PC-3 (cell line): ENCODE measurements at regions not wholly inside any gene's neighbourhood (a gene's known extent, or its start where the extent isn't known, plus 50 kb on each side); places are given as distances from the start of the nearest gene placed in this dataset.

ENCODE experiments used
- CTCF ChIP-seq: fragments of 300-600 bp; sonication (generic); conservative IDR thresholded peaks from 2 replicates; pipeline ENCODE4 v1.5.1; 2017; ENCODE audit warnings: antibody characterized with exemption, low read depth, mild to moderate bottlenecking, low read length
- EZH2 ChIP-seq: fragments of 300-600 bp; sonication (generic); IDR thresholded peaks from one replicate; pipeline ENCODE4 v1.6.1; 2017; ENCODE audit warnings: antibody characterized with exemption, mild to moderate bottlenecking, low read length; ENCODE audit not compliant: unreplicated experiment

- TF ChIP-seq EZH2 (no peak), CTCF (no peak)
Observed at GRCh38 chr3:159326998-159327397, 525.1 kb downstream of the MFSD1 start.
